ENCODE measurements at regions not wholly inside any gene's neighbourhood (a gene's known extent, or its start where the extent isn't known, plus 50 kb on each side); places are given as distances from the start of the nearest gene placed in this dataset.

DNA sequence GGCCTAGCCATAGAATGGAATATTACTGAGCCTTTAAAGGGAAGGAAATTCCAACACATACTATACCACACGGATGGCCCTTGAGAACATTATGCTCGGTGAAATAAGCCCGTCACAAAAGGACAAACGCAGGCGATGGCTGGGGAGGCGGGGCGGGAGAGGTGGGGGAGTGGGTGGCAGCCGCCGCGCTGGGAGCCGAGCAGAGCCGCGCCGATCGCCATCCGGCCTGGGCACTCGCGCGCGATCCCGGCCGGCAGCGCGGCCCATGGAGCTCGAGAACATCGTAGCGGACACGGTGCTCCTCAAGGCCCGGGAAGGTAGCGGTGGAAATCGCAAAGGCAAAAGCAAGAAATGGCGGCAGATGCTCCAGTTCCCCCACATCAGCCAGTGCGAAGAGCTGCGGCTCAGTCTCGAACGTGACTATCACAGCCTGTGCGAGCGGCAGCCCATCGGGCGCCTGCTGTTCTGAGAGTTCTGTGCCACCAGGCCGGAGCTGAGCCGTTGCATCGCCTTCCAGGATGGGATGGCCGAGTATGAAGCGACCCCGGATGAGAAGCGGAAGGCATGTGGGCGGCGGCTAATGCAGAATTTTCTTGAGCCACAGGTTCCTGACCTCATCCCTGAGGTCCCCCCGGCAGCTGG lies 140.1 kb downstream of the ZDHHC20 start:
- DNase-seq (ENCODE audit: low spot score): no peak

DNA sequence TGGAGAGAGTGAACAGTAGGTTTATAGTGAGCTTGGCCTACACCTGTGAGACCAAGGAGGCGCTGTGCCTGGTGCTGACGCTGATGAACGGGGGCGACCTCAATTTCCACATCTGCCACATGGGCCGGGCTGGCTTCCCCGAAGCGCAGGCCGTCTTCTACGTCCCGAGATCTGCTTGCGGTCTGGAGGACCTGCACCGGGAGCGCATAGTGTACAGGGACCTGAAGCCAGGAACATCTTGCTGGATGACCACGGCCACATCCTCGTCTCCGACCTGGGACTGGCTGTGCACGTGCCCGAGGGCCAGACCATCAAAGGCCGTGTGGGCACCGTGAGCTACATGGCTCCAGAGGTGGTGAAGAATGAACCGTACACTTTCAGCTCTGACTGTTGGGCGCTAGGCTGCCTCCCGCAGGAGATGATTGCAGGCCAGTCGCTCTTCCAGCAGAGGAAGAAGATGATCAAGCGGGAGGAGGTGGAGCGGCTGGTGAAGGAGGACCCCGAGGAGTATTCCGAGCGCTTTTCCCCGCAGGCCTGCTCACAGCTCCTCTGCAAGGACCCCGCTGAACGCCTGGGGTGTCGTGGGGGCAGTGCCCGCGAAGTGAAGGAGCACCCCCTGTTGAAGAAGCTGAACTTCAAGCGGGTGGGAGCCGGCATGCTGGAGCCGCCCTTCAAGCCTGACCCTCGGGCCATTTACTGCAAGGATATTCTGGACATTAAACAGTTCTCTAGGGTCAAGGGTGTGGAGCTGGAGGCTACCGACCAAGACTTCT lies 139.0 kb downstream of the ZDHHC20 start:
- no peak for DNase-seq (ENCODE audit: low spot score)

DNA sequence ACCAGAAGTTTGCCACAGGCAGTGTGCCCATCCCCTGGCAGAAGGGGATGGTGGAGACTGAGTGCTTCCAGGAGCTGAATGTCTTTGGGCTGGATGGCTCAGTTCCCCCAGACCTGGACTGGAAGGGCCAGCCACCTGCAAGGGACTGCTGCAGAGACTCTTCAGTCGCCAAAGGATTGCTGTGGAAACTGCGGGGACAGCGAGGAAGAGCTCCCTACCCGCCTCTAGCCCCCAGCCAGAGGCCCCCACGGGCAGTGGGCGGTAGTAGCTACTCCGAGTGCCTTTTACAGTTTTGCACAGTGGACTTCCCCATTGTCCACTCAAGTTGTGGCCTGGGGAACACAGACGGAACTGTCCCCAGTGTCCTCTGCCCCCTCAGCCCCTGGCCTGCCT lies 138.5 kb downstream of the ZDHHC20 start:
- DNase-seq (ENCODE audit: low spot score): no peak

DNA sequence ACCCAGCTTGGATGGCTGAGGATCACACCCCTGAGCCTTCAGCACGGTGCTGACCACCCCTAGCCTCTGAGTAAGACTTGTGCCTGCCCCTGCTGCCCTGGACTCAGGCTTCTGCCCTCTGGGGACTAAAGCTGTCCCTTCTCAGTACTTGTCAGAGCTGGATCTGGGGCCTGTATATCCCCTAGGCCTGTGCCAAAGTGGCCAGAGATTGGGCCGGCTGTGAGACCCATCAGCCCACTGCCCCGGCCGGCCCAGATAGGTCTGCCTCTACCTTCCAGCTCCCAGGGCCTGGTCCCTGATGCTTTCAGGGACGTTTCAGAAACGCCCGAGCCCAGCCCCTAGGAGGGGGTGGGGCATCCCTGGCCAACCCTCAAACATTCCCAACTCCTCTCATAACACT lies 137.8 kb downstream of the ZDHHC20 start:
- no peak for DNase-seq (ENCODE audit: low spot score)

DNA sequence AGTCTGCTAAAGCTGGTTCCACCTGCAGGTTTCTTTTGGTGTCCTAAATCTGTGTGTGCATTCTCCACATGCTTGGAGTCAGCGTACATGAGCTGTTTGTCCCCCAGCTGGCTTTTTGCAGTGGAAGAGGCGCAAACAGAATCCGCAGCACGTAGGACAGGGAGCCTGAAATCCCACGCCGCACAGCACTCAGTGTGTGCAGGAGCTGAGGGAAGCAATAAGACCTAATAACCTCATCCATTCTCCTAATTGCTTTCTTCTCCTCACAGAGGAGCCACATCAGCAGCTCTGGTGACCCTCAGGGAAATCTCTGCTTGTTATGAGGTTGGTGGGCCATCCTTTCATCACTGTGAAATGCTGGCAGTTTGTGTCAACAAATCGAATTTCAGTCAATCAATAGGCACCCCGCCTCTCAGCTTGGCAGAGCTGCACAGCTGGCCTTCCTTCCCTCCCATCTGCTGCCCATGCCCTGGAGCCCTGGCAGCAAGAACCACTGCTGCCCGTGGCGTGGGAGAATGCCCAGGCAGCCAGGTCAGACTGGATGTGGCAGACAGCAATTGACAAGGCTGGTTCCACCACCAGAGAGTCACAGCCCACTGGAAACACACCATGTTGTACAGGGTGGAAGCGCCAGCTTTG lies 136.7 kb downstream of the ZDHHC20 start:
- DNase-seq (ENCODE audit: low spot score): no peak

Measured in ureter (tissue), 1 donor.